ENCODE measurements at regions not wholly inside any gene's neighbourhood (a gene's known extent, or its start where the extent isn't known, plus 50 kb on each side); places are given as distances from the start of the nearest gene placed in this dataset.

GRCh38 chr16:55120826-55121225 is 190.2 kb downstream of the IRX5 start:
- TF ChIP-seq EZH2 (IDR thresholded peaks at IDR 0.05; ENCODE audit: low read length, missing control alignments) = no peak
- TF ChIP-seq, protein P1, sequence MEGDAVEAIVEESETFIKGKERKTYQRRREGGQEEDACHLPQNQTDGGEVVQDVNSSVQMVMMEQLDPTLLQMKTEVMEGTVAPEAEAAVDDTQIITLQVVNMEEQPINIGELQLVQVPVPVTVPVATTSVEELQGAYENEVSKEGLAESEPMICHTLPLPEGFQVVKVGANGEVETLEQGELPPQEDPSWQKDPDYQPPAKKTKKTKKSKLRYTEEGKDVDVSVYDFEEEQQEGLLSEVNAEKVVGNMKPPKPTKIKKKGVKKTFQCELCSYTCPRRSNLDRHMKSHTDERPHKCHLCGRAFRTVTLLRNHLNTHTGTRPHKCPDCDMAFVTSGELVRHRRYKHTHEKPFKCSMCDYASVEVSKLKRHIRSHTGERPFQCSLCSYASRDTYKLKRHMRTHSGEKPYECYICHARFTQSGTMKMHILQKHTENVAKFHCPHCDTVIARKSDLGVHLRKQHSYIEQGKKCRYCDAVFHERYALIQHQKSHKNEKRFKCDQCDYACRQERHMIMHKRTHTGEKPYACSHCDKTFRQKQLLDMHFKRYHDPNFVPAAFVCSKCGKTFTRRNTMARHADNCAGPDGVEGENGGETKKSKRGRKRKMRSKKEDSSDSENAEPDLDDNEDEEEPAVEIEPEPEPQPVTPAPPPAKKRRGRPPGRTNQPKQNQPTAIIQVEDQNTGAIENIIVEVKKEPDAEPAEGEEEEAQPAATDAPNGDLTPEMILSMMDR (conservative IDR thresholded peaks at IDR 0.05 in 1 of 2, IDR thresholded peaks at IDR 0.05 in 1 of 2; ENCODE audit: low read depth in 1 of 2, low read length in 2 of 2) = no peak
- Histone ChIP-seq H3K9ac (ENCODE audit: insufficient read depth, low read length) (no peak overlapping the region), H2AFZ (ENCODE audit: low read length) (no peak overlapping the region), H3K27ac (ENCODE audit: insufficient read depth, low read length) (no peak overlapping the region), H4K20me1 (ENCODE audit: control insufficient read depth, extremely low read depth, insufficient read depth, low read length) (no peaks in the 10 kb centered on the region), H3K79me2 (ENCODE audit: control insufficient read depth, insufficient read depth, low read length) (no peaks in the 10 kb centered on the region), H3K36me3 (ENCODE audit: control insufficient read depth, insufficient read depth, low read length) (no peaks in the 10 kb centered on the region), H3K9me3 (ENCODE audit: control insufficient read depth, insufficient read depth, low read depth, low read length) (no peaks in the 10 kb centered on the region), H3K4me2 (ENCODE audit: extremely low read depth, insufficient read depth, low read length) (no peak overlapping the region), H3K4me3 (replicated peaks in 1 of 4; ENCODE audit: control extremely low read depth in 1 of 4, insufficient read depth in 1 of 4, low read depth in 3 of 4, low read length in 4 of 4) (no peak overlapping the region), H3K27me3 (ENCODE audit: control insufficient read depth, insufficient read depth, low read length) (no peaks in the 10 kb centered on the region), H3K4me1 (ENCODE audit: control insufficient read depth, extremely low read depth, insufficient read depth, low read length) (no peaks in the 10 kb centered on the region)
- no peak for DNase-seq (ENCODE audit: low read depth in 2 of 2)

GRCh38 chr16:55123652-55124051 is 193.0 kb downstream of the IRX5 start:
- TF ChIP-seq, protein P1 (conservative IDR thresholded peaks at IDR 0.05 in 1 of 2, IDR thresholded peaks at IDR 0.05 in 1 of 2; ENCODE audit: low read depth in 1 of 2, low read length in 2 of 2) = no peak
- no peak for TF ChIP-seq EZH2 (IDR thresholded peaks at IDR 0.05; ENCODE audit: low read length, missing control alignments)
- no peak for DNase-seq (ENCODE audit: low read depth in 2 of 2)
- Histone ChIP-seq H2AFZ (ENCODE audit: low read length) (no peak overlapping the region), H4K20me1 (ENCODE audit: control insufficient read depth, extremely low read depth, insufficient read depth, low read length) (no peaks in the 10 kb centered on the region), H3K79me2 (ENCODE audit: control insufficient read depth, insufficient read depth, low read length) (no peaks in the 10 kb centered on the region), H3K4me2 (ENCODE audit: extremely low read depth, insufficient read depth, low read length) (no peak overlapping the region), H3K9ac (ENCODE audit: insufficient read depth, low read length) (no peak overlapping the region), H3K27ac (ENCODE audit: insufficient read depth, low read length) (no peak overlapping the region), H3K9me3 (ENCODE audit: control insufficient read depth, insufficient read depth, low read depth, low read length) (no peaks in the 10 kb centered on the region), H3K36me3 (ENCODE audit: control insufficient read depth, insufficient read depth, low read length) (no peaks in the 10 kb centered on the region), H3K4me3 (replicated peaks in 1 of 4; ENCODE audit: control extremely low read depth in 1 of 4, insufficient read depth in 1 of 4, low read depth in 3 of 4, low read length in 4 of 4) (no peak overlapping the region), H3K4me1 (ENCODE audit: control insufficient read depth, extremely low read depth, insufficient read depth, low read length) (no peaks in the 10 kb centered on the region), H3K27me3 (ENCODE audit: control insufficient read depth, insufficient read depth, low read length) (no peaks in the 10 kb centered on the region)

DNA sequence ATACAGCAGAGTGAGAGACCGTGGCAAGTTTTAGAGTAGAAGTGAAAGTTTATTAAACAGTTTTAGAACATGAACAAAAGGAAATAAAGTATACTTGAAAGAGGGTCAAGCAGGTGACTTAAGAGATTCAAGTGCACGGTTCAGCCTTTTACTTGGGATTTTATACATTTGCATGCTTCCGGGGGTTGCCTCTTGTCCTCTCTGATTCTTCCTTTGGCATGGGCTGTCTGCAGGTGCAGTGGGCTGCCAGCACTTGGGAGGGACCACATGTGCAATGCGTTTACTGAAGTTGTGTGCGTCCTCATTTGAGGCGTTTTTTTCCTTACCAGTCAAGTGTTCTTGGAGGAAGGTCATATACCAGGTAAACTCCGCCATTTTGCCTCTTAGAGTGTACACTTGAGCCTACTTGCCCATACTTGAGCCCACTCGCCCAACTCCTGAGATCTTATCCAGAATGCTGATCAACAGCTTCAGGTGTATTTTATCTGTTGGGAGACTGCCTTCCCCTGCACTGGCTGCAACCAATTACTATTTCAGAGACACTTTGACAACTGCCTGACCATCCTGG is 195.2 kb downstream of the IRX5 start:
- Histone ChIP-seq H4K20me1 (ENCODE audit: control insufficient read depth, extremely low read depth, insufficient read depth, low read length) (no peaks in the 10 kb centered on the region), H3K4me2 (ENCODE audit: extremely low read depth, insufficient read depth, low read length) (no peak overlapping the region), H3K9me3 (ENCODE audit: control insufficient read depth, insufficient read depth, low read depth, low read length) (no peaks in the 10 kb centered on the region), H3K4me1 (ENCODE audit: control insufficient read depth, extremely low read depth, insufficient read depth, low read length) (no peaks in the 10 kb centered on the region), H3K79me2 (ENCODE audit: control insufficient read depth, insufficient read depth, low read length) (no peaks in the 10 kb centered on the region), H3K27me3 (ENCODE audit: control insufficient read depth, insufficient read depth, low read length) (no peaks in the 10 kb centered on the region), H3K4me3 (replicated peaks in 1 of 4; ENCODE audit: control extremely low read depth in 1 of 4, insufficient read depth in 1 of 4, low read depth in 3 of 4, low read length in 4 of 4) (no peak overlapping the region), H3K9ac (ENCODE audit: insufficient read depth, low read length) (no peak overlapping the region), H3K36me3 (ENCODE audit: control insufficient read depth, insufficient read depth, low read length) (no peaks in the 10 kb centered on the region), H3K27ac (ENCODE audit: insufficient read depth, low read length) (no peak overlapping the region), H2AFZ (ENCODE audit: low read length) (no peak overlapping the region)
- TF ChIP-seq, protein P1 (conservative IDR thresholded peaks at IDR 0.05 in 1 of 2, IDR thresholded peaks at IDR 0.05 in 1 of 2; ENCODE audit: low read depth in 1 of 2, low read length in 2 of 2) = no peak
- no peak for TF ChIP-seq EZH2 (IDR thresholded peaks at IDR 0.05; ENCODE audit: low read length, missing control alignments)
- DNase-seq (ENCODE audit: low read depth in 2 of 2) = no peak

Measured in fibroblast of lung (primary cell).